Loucy (cell line): ENCODE measurements at regions not wholly inside any gene's neighbourhood (a gene's known extent, or its start where the extent isn't known, plus 50 kb on each side); places are given as distances from the start of the nearest gene placed in this dataset.
"Not testable (repeated sequence)": the region's sequence is repeated elsewhere in the genome, so short reads cannot be mapped to it uniquely, and the experiment has no call there.

Experiments
- H2AFZ ChIP-seq: fragments of 200-600 bp; sonication (generic); 2 replicates; pipeline ENCODE4 v1.6.0; 2016; ENCODE audit warnings: antibody characterized with exemption, mild to moderate bottlenecking, low read length, moderate library complexity
- H3F3A ChIP-seq: fragments of 200-600 bp; 2 replicates; pipeline ENCODE4 v1.6.0; 2016; ENCODE audit warnings: antibody characterized with exemption, low read depth, mild to moderate bottlenecking
- H3K27me3 ChIP-seq: fragments of 200-600 bp; sonication (generic); 2 replicates; pipeline ENCODE4 v1.6.1; 2014; ENCODE audit warnings: low read length, mild to moderate bottlenecking; ENCODE audit not compliant: insufficient read depth, poor library complexity, severe bottlenecking
- H3K36me3 ChIP-seq: fragments of 200-600 bp; sonication (generic); 2 replicates; pipeline ENCODE4 v1.6.1; 2016; ENCODE audit warnings: low read length; ENCODE audit not compliant: insufficient read depth
- H3K4me1 ChIP-seq: fragments of 200-600 bp; sonication (generic); 2 replicates; pipeline ENCODE4 v1.5.1; 2014; ENCODE audit warnings: low read length, mild to moderate bottlenecking; ENCODE audit not compliant: insufficient read depth, poor library complexity, severe bottlenecking
- H3K4me2 ChIP-seq: fragments of 200-600 bp; sonication (generic); 2 replicates; pipeline ENCODE4 v1.6.0; 2014; ENCODE audit warnings: antibody characterized with exemption, low read length, low read depth, mild to moderate bottlenecking; ENCODE audit not compliant: poor library complexity, severe bottlenecking
- H3K4me3 ChIP-seq: fragments of 200-600 bp; sonication (generic); 2 replicates; pipeline ENCODE4 v1.5.1; 2014; ENCODE audit warnings: low read length, mild to moderate bottlenecking, mixed read lengths; ENCODE audit not compliant: poor library complexity, severe bottlenecking
- H3K79me2 ChIP-seq: fragments of 200-600 bp; sonication (generic); 2 replicates; pipeline ENCODE4 v1.6.1; 2014; ENCODE audit warnings: low read length; ENCODE audit not compliant: insufficient read depth
- H3K9ac ChIP-seq: fragments of 200-600 bp; sonication (generic); 2 replicates; pipeline ENCODE4 v1.6.0; 2014; ENCODE audit warnings: mild to moderate bottlenecking, low read depth, low read length, moderate library complexity; ENCODE audit not compliant: poor library complexity, severe bottlenecking
- H3K9me2 ChIP-seq: fragments of 200-600 bp; sonication (generic); replicated peaks from 2 replicates; pipeline ENCODE4 v1.6.1; 2016; ENCODE audit warnings: low read depth, low read length, mixed read lengths
- H3K9me3 ChIP-seq: fragments of 200-600 bp; sonication (generic); 2 replicates; pipeline ENCODE4 v1.6.1; 2014; ENCODE audit warnings: mild to moderate bottlenecking, antibody characterized with exemption, low read length, low read depth; ENCODE audit not compliant: insufficient read depth
- H4K20me1 ChIP-seq: fragments of 200-600 bp; sonication (generic); 2 replicates; pipeline ENCODE4 v1.6.0; 2014; ENCODE audit warnings: antibody characterized with exemption, low read length, mild to moderate bottlenecking; ENCODE audit not compliant: insufficient read depth, poor library complexity, severe bottlenecking
- CTCF ChIP-seq: fragments of 200-600 bp; sonication (generic); conservative IDR thresholded peaks from 2 replicates; pipeline ENCODE4 v1.5.1; 2014; ENCODE audit warnings: mild to moderate bottlenecking, antibody characterized with exemption, low read length
- EZH2phosphoT487 ChIP-seq: fragments of 200-600 bp; IDR thresholded peaks from 2 replicates; pipeline ENCODE4 v1.6.1; 2018; ENCODE audit warnings: antibody characterized with exemption, mild to moderate bottlenecking, moderate library complexity, borderline replicate concordance

- Histone ChIP-seq H3K4me2 (no peak overlapping the region), H3K36me3 (no peaks in the 10 kb centered on the region), H4K20me1 (no peaks in the 10 kb centered on the region), H2AFZ (no peak overlapping the region), H3K9me2 (no peaks in the 10 kb centered on the region), H3K4me3 (no peak overlapping the region), H3K9me3 (no peaks in the 10 kb centered on the region), H3K27me3 (no peaks in the 10 kb centered on the region), H3F3A (no peaks in the 10 kb centered on the region), H3K4me1 (no peaks in the 10 kb centered on the region), H3K9ac (no peak overlapping the region), H3K79me2 (no peaks in the 10 kb centered on the region)
- TF ChIP-seq CTCF: peak; percentile 26
- no peak for TF ChIP-seq EZH2phosphoT487
Observed at GRCh38 chrX:150212672-150213480, 150.2 kb upstream of the MAMLD1 start.

GRCh38 chrX:150213481-150214030 lies 149.6 kb upstream of the MAMLD1 start:
- no peaks in the 10 kb centered on the region for H3F3A ChIP-seq
- H3K9me2 ChIP-seq: no peaks in the 10 kb centered on the region
- H3K27me3 ChIP-seq: no peaks in the 10 kb centered on the region
- H3K4me2 ChIP-seq: no peak overlapping the region
- H3K4me1 ChIP-seq: peaks cover 7% of the 10 kb centered on the region
- H3K79me2 ChIP-seq: no peaks in the 10 kb centered on the region
- H3K4me3 ChIP-seq: no peak overlapping the region
- TF ChIP-seq CTCF: no peak
- no peak for TF ChIP-seq EZH2phosphoT487
- no peaks in the 10 kb centered on the region for H3K36me3 ChIP-seq
- H3K9ac ChIP-seq: no peak overlapping the region
- no peaks in the 10 kb centered on the region for H4K20me1 ChIP-seq
- H2AFZ ChIP-seq: no peak overlapping the region
- H3K9me3 ChIP-seq: no peaks in the 10 kb centered on the region

- H3K4me1 ChIP-seq, H4K20me1 ChIP-seq, H3K36me3 ChIP-seq, H3K4me2 ChIP-seq, H3K9ac ChIP-seq, H3K79me2 ChIP-seq, H3K27me3 ChIP-seq, H2AFZ ChIP-seq, H3K4me3 ChIP-seq, H3K9me2 ChIP-seq, H3K9me3 ChIP-seq, H3F3A ChIP-seq: not testable (repeated sequence)
Observed at GRCh38 chrX:150216000-150216399, 147.1 kb upstream of the MAMLD1 start.

- Histone ChIP-seq H3K79me2 (no peaks in the 10 kb centered on the region), H3K4me1 (peaks cover 8% of the 10 kb centered on the region), H3K4me2 (no peak overlapping the region), H4K20me1 (no peaks in the 10 kb centered on the region), H3K4me3 (no peak overlapping the region), H3F3A (no peaks in the 10 kb centered on the region), H3K36me3 (no peaks in the 10 kb centered on the region), H2AFZ (no peak overlapping the region), H3K9me3 (no peaks in the 10 kb centered on the region), H3K9me2 (no peaks in the 10 kb centered on the region), H3K9ac (no peak overlapping the region), H3K27me3 (no peaks in the 10 kb centered on the region)
- no peak for TF ChIP-seq CTCF
- no peak for TF ChIP-seq EZH2phosphoT487
Observed at GRCh38 chrX:150216716-150217115, 146.4 kb upstream of the MAMLD1 start.
